Sigmoid colon (tissue), 6 donors: ENCODE measurements at regions not wholly inside any gene's neighbourhood (a gene's known extent, or its start where the extent isn't known, plus 50 kb on each side); places are given as distances from the start of the nearest gene placed in this dataset.

ENCODE experiments used
- DNase-seq: peaks from one replicate; pipeline ENCODE4 v3.0.0-alpha.2; 2019
- H3K27ac ChIP-seq, 4 donors: fragments of 200-600 bp; sonication (generic); one replicate each; pipeline ENCODE4 v1.5.1; 2016 to 2019; ENCODE audit warnings: mild to moderate bottlenecking in 1 of 4
- H3K27me3 ChIP-seq, 3 donors: fragments of 200-600 bp; sonication (generic); one replicate each; pipeline ENCODE4 v1.5.1; 2019; ENCODE audit warnings: mild to moderate bottlenecking in 1 of 3
- H3K36me3 ChIP-seq, 4 donors: fragments of 200-600 bp; sonication (generic); one replicate each; pipeline ENCODE4 v1.5.1; 2016 to 2019
- H3K4me1 ChIP-seq, 4 donors: fragments of 200-600 bp; sonication (generic); one replicate each; pipeline ENCODE4 v1.5.1; 2017 to 2019
- H3K4me3 ChIP-seq, 4 donors: fragments of 200-600 bp; sonication (generic); one replicate each; pipeline ENCODE4 v1.5.1; 2017 to 2019; ENCODE audit warnings: mild to moderate bottlenecking in 2 of 4, moderate library complexity in 1 of 4
- H3K9me3 ChIP-seq, 4 donors: fragments of 200-600 bp in 3 of 4; sonication (generic) in 3 of 4; one replicate each; pipeline versions ENCODE4 v1.5.1 to v1.6.1; 2013 to 2019
- EP300 ChIP-seq, 4 donors: sonication (generic); formaldehyde crosslinking; IDR thresholded peaks; one replicate each; pipeline ENCODE4 v1.6.1; 2017; ENCODE audit warnings: antibody characterized with exemption in 4 of 4
- POLR2A ChIP-seq, 2 donors: fragments of 450-650 bp; IDR thresholded peaks; one replicate each; pipeline ENCODE4 v1.6.1; 2016; ENCODE audit warnings: antibody characterized with exemption in 2 of 2, mild to moderate bottlenecking in 2 of 2, moderate library complexity in 2 of 2
- POLR2AphosphoS5 ChIP-seq, 4 donors: sonication (generic); formaldehyde crosslinking; IDR thresholded peaks; one replicate each; pipeline ENCODE4 v1.6.1; 2017; ENCODE audit warnings: antibody characterized with exemption in 4 of 4
- WGBS, 2 donors: extraction: QIAGEN DNeasy Blood & Tissue Kit; methylation state at CpG; one replicate each; pipeline ENCODE4 v1.1.7; 2013; 5-methylcytosine and 5-hydroxymethylcytosine counted together
- intact Hi-C: fragments of 100-400 bp; cut with DNase I; formaldehyde crosslinking; loops from one replicate; pipeline ENCODE4 v1.15.1; 2023
- TF ChIP-seq, protein P1 (sequence below), 4 experiments: fragments of 450-650 bp in 3 of 4; fragments of 200-600 bp in 1 of 4; IDR thresholded peaks; one replicate each; pipeline ENCODE4 v1.5.1; 2016 to 2019; ENCODE audit warnings: antibody characterized with exemption in 4 of 4, mild to moderate bottlenecking in 3 of 4, moderate library complexity in 2 of 4
- donor health status: healthy with polysubstance abuse.
- donor health status: healthy.

DNA sequence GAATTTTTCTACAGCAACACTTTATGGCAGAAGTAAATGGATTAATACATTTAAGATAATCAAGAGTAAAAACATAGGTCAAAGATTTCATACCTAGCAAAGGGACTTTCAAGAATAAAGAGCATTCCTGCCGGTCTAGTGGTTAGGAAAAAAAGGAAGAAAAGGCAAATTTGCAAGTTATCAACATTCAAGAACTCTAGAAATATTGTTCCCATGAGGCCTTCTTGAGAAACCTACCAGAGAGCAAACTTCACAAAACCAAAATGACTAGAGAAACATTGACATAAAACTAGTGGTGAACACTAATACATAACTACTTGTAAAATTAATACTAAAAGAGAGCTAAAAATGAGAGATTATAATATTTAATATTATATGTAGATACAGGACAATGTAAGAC lies 320.2 kb upstream of the RGMB start:
- TF ChIP-seq, protein P1, sequence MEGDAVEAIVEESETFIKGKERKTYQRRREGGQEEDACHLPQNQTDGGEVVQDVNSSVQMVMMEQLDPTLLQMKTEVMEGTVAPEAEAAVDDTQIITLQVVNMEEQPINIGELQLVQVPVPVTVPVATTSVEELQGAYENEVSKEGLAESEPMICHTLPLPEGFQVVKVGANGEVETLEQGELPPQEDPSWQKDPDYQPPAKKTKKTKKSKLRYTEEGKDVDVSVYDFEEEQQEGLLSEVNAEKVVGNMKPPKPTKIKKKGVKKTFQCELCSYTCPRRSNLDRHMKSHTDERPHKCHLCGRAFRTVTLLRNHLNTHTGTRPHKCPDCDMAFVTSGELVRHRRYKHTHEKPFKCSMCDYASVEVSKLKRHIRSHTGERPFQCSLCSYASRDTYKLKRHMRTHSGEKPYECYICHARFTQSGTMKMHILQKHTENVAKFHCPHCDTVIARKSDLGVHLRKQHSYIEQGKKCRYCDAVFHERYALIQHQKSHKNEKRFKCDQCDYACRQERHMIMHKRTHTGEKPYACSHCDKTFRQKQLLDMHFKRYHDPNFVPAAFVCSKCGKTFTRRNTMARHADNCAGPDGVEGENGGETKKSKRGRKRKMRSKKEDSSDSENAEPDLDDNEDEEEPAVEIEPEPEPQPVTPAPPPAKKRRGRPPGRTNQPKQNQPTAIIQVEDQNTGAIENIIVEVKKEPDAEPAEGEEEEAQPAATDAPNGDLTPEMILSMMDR (IDR thresholded peaks at IDR 0.05): no peak
- no peak for TF ChIP-seq POLR2AphosphoS5 (IDR thresholded peaks at IDR 0.05)
- TF ChIP-seq EP300 (IDR thresholded peaks at IDR 0.05): no peak
- TF ChIP-seq POLR2A (IDR thresholded peaks at IDR 0.05): no peak
- H3K4me1 ChIP-seq: no peaks in the 10 kb centered on the region
- no peaks in the 10 kb centered on the region for H3K9me3 ChIP-seq
- H3K4me3 ChIP-seq: no peak overlapping the region
- no peak overlapping the region for H3K27ac ChIP-seq
- intact Hi-C loops: loop anchor here (10.0 kb wide), 1 partner anchor 312 kb away; no protein-coding TSS in a partner anchor
- no peak for DNase-seq
- H3K36me3 ChIP-seq: no peaks in the 10 kb centered on the region
- 74 to 88% methylated on average over 1 of the region's 1 CpG for WGBS, 2 donors
- H3K27me3 ChIP-seq: no peaks in the 10 kb centered on the region

DNA sequence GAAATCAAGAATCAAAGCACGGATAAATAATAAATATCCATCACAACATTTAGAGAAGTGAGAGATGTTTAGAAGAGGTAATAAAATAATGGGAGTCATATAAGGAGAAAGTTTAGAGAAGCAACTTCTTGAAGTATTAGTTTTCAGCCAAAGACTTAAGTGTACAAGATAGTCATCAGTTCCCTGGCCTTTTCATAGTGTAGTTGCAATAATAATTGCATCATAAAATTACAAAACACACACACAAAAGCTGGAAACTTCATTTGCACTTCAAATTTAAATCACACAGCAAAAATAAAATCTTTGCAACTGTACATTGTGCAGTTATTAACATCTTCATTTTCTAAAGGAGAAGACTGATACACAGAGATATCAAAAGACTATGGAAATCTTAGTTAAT lies 319.1 kb upstream of the RGMB start:
- 81 to 83% methylated on average over 1 of the region's 1 CpG for WGBS, 2 donors
- no peak for DNase-seq
- Histone ChIP-seq H3K36me3 (no peaks in the 10 kb centered on the region), H3K27me3 (no peaks in the 10 kb centered on the region), H3K9me3 (no peaks in the 10 kb centered on the region), H3K4me1 (no peaks in the 10 kb centered on the region), H3K27ac (peak overlapping the region in 1 of 4 donors; percentile 23), H3K4me3 (no peak overlapping the region)
- TF ChIP-seq EP300 (IDR thresholded peaks at IDR 0.05) (no peak), POLR2A (IDR thresholded peaks at IDR 0.05) (no peak), POLR2AphosphoS5 (IDR thresholded peaks at IDR 0.05) (no peak)
- TF ChIP-seq, protein P1 (IDR thresholded peaks at IDR 0.05): no peak
- intact Hi-C loops: loop anchor here (10.0 kb wide), 1 partner anchor 310 kb away; no protein-coding TSS in a partner anchor

DNA sequence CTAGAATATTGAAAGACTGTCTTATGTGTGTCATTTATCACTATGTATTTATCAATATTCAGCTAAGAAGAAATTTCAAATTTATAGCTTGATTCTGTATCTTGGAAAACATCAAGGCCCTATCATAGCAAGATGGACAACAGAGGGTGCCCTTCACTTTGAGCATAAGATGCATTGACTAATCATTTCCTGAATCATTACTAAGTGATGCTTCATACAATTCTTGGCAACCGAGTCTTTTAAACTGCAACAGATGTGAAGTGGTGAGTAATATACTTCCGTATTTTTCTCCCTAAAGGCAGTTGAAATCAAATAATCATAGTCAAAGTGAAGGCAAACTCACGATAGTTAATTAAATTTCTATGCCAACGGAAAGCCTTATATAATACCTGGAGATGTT lies 318.6 kb upstream of the RGMB start:
- no peak for TF ChIP-seq POLR2A (IDR thresholded peaks at IDR 0.05)
- TF ChIP-seq, protein P1 (IDR thresholded peaks at IDR 0.05): no peak
- no peak for TF ChIP-seq EP300 (IDR thresholded peaks at IDR 0.05)
- no peak for TF ChIP-seq POLR2AphosphoS5 (IDR thresholded peaks at IDR 0.05)
- H3K4me1 ChIP-seq: no peaks in the 10 kb centered on the region
- H3K9me3 ChIP-seq: no peaks in the 10 kb centered on the region
- DNase-seq: no peak
- H3K27me3 ChIP-seq: no peaks in the 10 kb centered on the region
- H3K27ac ChIP-seq: peak overlapping the region in 1 of 4 donors; percentile 23
- WGBS, 2 donors: 75% methylated on average over 4 of the region's 4 CpGs
- H3K4me3 ChIP-seq: no peak overlapping the region
- intact Hi-C loops: loop anchor here (10.0 kb wide), 1 partner anchor 310 kb away; no protein-coding TSS in a partner anchor
- H3K36me3 ChIP-seq: no peaks in the 10 kb centered on the region

GRCh38 chr5:98455665-98456064 lies 317.8 kb upstream of the RGMB start:
- Histone ChIP-seq H3K36me3 (no peaks in the 10 kb centered on the region), H3K27me3 (no peaks in the 10 kb centered on the region), H3K9me3 (no peaks in the 10 kb centered on the region), H3K4me3 (no peak overlapping the region), H3K27ac (no peak overlapping the region), H3K4me1 (no peaks in the 10 kb centered on the region)
- 76 to 77% methylated on average over 3 of the region's 3 CpGs for WGBS, 2 donors
- DNase-seq: no peak
- intact Hi-C loops: loop anchor here (10.0 kb wide), 1 partner anchor 309 kb away; no protein-coding TSS in a partner anchor
- TF ChIP-seq POLR2A (IDR thresholded peaks at IDR 0.05): no peak
- TF ChIP-seq POLR2AphosphoS5 (IDR thresholded peaks at IDR 0.05): no peak
- no peak for TF ChIP-seq EP300 (IDR thresholded peaks at IDR 0.05)
- TF ChIP-seq, protein P1 (IDR thresholded peaks at IDR 0.05): no peak

DNA sequence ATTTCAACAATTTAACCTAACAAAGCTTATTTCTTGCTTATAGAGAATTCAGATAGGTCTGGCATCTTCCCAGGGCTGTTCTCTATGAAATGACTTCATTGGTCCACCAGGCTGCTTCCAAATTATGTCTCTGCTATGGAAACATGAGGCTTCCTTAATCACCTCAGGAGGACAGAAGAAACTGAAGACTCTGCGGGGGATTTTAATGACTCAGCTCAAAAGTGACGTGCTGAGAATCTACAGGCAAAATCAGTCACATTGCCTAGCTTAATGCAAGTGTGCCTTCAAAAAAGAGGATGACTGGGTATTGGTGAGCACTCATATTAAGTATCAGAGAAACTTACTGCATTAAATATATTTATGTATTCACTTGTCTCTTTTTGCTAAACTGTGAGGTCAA lies 315.5 kb upstream of the RGMB start:
- Histone ChIP-seq H3K27me3 (no peaks in the 10 kb centered on the region), H3K4me3 (no peak overlapping the region), H3K4me1 (no peaks in the 10 kb centered on the region), H3K27ac (no peak overlapping the region), H3K36me3 (no peaks in the 10 kb centered on the region), H3K9me3 (no peaks in the 10 kb centered on the region)
- intact Hi-C loops: loop anchor here (10.0 kb wide), 1 partner anchor 307 kb away; no protein-coding TSS in a partner anchor
- DNase-seq: no peak
- TF ChIP-seq POLR2A (IDR thresholded peaks at IDR 0.05): no peak
- no peak for TF ChIP-seq POLR2AphosphoS5 (IDR thresholded peaks at IDR 0.05)
- WGBS, 2 donors: 86 to 93% methylated on average over 2 of the region's 2 CpGs
